ENCODE measurements at regions not wholly inside any gene's neighbourhood (a gene's known extent, or its start where the extent isn't known, plus 50 kb on each side); places are given as distances from the start of the nearest gene placed in this dataset.
"Not testable (repeated sequence)": the region's sequence is repeated elsewhere in the genome, so short reads cannot be mapped to it uniquely, and the experiment has no call there.

- peak; percentile 47 for DNase-seq (ENCODE audit: low read depth)
- no peak overlapping the region for H3K4me3 ChIP-seq (ENCODE audit: low read length)
- no peak for TF ChIP-seq CTCF (IDR thresholded peaks at IDR 0.05; ENCODE audit: insufficient read depth, low read depth, low read length, missing control alignments)
These were observed 71.7 kb upstream of the JUN start for GRCh38 chr1:58855274-58856165.

GRCh38 chr1:58856281-58856680 is 72.4 kb upstream of the JUN start:
- H3K4me3 ChIP-seq (ENCODE audit: low read length); DNase-seq (ENCODE audit: low read depth): not testable (repeated sequence)

DNA sequence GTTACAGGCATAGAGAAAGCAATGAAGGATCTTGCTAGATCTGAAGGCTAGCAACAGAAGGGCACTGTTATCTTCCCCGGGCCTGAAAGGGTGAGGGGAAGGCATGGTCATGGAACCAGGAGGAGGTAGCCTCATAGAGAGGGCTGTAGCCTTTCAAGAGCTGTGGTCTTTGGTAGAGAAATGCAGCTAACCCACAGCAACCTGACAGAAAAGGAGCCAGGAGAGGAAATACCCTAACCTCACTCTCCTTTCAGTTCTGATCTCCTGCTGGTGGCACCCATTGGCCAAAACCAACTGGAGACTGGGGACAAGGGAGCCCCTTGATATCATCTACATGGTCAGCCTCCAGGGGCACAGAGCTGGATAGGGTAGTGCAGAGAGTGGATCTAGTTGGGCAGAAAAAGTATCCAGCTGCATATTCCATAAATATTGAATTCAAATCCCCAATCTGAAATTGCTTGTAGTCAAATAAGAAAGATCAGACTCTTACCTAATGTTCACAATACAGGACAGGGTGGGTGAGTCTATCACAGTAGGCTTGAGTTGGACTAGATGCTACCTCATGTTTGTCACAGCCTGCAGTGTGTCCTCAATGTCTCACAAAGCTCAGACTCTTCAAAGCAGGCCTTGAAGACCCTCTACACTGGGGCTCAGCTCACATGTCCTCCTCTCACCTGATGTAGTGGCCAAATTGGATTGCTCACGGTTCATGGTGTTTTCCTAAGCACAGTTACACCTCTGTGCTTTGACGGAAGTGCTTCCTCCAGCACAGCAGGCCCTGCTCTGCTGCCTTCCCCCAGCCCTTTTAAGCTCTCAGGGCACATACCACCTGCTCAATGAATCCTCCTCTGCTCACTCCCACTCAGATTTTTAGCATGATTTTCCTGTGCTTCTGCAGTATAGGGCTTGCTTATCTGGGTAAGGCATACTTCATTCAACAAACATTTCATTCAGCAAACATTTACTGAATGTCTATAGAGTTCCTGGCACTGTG is 74.1 kb upstream of the JUN start:
- no peak for DNase-seq (ENCODE audit: low read depth)
- H3K4me3 ChIP-seq (ENCODE audit: low read length) = no peak overlapping the region
- no peak for TF ChIP-seq CTCF (IDR thresholded peaks at IDR 0.05; ENCODE audit: insufficient read depth, low read depth, low read length, missing control alignments)

DNA sequence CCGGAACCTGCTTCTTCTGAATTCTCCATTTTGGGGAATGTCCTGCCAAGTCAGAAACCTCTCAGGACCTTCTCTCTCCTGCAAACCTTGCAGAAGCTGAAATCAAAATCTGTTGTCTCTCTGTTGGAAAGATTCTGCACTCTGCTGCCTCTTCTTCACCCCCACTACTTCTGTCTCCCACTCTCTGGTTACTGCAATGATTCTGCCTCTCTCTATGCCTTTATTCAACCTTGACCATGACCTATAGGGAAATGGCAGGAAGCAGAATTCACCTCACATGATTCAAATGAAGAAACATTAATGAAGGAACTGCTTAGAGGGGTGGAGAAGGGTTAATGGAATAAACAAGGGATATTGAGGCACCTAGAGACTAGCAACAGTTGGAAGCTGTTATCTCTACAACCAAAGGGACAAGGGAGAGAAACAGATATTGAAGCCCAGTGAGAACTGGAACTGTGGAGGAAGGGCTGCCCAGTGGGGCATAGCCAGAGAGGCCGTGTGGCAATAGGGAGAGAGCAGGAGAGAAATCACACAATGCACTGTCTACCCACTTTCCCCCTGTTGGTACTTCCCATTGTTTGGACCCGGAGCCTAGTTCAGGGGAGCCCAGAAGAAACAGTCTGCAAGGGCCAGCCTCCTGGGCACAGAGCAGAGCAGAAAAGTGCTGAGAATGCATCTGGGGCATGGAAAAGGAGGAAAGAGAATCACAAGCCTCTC is 76.1 kb upstream of the JUN start:
- H3K4me3 ChIP-seq (ENCODE audit: low read length) = no peak overlapping the region
- TF ChIP-seq CTCF (IDR thresholded peaks at IDR 0.05; ENCODE audit: insufficient read depth, low read depth, low read length, missing control alignments) = no peak
- DNase-seq (ENCODE audit: low read depth) = no peak

DNA sequence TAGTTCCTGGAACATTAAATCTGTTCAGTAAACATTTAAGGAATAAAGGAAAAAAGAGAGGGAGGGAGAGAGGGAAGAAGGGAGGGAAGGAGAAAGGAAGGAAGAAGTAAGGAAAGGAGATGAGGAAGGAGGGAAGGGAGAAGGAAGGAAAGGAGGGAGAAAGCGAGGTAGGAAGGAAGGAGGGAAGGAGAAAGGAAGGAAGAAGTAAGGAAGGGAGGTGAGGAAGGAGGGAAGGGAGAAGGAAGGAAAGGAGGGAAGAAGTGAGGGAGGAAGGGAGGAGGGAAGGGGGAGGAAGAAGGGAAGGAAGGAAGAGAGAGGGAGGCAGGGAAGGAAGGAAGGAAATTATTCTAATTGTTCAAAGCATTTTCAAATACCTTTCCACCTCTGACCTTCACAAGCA is 77.2 kb upstream of the JUN start:
- no peak for DNase-seq (ENCODE audit: low read depth)
- H3K4me3 ChIP-seq (ENCODE audit: low read length) = no peak overlapping the region
- no peak for TF ChIP-seq CTCF (IDR thresholded peaks at IDR 0.05; ENCODE audit: insufficient read depth, low read depth, low read length, missing control alignments)

DNA sequence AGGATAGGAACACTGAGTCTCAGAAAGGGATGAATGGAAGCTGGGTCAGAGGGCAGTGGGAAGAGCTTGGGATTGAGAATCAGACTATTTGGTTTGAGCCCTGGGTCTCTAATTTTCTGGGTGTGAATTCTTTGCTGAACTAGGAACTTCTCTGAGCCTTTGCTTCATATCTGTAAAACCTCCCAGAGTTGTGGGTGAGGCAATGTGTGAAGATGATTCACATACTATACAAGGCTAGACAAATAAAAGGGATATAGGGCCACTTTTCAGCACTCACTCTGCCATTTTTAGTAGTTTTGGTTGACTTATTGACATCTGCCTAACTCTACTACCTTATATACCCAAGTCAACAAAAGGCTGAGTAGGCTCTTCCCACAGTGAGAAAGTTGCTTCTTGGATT is 77.7 kb upstream of the JUN start:
- H3K4me3 ChIP-seq (ENCODE audit: low read length) = no peak overlapping the region
- TF ChIP-seq CTCF (IDR thresholded peaks at IDR 0.05; ENCODE audit: insufficient read depth, low read depth, low read length, missing control alignments) = no peak
- DNase-seq (ENCODE audit: low read depth) = peak; percentile 68
